Activated gamma-delta T cell treated with Interleukin-2 at 50 U/mL for 16 hours (primary cell): ENCODE measurements at regions not wholly inside any gene's neighbourhood (a gene's known extent, or its start where the extent isn't known, plus 50 kb on each side); places are given as distances from the start of the nearest gene placed in this dataset.

ENCODE experiments used
- DNase-seq: peaks from one replicate; pipeline ENCODE4 v3.0.0-alpha.2; 2020

DNA sequence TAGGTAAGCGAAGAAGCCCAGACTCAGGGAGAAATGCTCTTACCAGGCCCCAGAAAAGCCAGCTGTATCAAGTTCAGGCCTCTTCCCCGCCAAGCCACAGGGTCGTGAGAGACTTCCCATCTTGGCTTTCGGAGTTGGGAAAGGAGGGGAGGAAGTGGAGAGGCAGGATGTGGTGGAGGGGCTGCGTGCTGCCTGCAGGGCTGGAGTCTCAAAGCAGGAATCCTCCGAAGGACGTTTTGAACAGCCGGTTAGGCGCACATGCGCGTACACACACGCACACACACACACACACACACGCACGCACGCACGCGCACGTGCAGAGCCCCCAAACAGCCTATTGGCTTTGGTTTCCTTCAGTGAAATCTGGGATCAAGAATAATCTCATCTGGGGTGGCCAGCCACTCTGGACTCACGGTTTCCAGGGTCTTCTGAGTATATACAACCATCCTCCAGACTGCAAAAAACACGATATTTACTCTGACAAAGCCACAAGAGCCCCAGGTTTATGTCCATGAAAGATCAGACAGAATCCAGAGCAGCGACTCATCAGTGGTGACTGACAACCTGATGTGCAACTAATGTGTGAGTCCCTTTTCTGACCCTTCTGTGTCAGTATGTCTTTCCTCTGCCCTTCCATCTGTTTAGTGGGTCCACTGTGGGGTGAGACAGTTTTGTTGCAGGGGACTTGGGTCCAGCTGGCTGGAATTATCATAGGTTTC is 115.0 kb upstream of the ZNF438 start:
- no peak for DNase-seq

DNA sequence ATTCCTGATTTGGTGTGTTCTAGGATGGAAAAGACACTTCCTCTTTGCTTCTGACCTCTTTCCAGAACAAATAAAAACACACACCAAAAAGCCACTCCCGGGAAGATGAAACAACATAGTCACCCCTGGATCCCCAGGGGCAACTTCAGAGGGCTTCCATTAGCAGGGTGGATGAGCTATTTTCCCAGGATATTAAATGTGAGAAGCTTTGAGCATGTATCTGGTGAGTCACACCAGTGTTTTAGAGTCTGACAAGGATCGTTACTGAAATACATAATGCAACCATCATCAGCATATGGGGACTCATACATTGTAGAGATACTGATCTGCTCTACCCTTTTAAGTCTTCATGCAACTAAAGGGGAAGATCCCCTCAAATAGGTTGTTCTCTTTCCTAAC is 115.5 kb upstream of the ZNF438 start:
- no peak for DNase-seq

DNA sequence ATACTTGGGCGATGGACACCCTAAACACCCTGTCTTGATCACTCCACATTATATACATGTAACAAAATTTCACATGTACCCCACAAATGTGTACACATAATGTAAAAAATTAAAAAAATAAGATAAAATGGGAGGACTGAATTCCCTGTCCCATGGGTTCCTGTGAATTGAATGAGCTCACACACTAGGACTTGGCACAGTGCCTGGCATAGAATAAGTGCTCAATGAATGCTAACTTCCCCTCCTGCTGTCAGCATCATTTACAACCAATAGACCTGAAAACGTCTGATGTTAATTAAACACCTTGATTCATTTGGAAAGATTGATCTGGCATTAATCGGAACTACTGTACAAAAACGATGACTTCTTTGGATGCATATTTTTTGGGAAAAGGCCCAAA is 117.3 kb upstream of the ZNF438 start:
- no peak for DNase-seq

DNA sequence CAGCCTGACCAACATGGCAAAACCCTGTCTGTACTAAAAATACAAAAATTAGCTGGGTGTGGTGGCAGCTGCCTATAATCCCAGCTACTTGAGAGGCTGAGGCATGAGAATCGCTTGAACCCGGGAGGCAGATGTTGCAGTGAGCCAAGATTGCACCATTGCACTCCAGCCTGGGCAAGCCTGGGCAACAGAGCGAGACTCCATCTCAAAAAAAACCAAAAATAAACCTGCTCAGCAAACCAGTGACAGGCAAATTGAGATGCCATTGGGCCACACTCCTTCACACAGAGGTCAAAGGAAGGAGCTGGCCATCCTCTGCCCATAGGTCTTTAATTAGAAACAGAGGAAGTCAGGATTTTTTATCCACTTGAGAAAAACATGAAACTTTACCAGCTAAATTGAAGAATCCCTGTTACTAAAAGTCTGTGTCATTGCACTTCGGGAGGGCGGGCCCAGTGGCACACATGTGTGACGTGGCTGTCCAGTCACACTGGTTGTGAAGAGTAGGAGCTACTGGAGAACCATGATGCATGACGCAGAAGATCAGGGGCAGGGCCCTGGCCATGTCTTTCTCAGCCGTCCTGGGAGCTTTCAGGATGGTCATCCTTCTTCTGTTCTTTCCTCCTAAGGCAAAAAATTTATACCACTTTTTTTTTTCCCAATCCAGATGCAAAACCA is 118.3 kb upstream of the ZNF438 start:
- DNase-seq: no peak

DNA sequence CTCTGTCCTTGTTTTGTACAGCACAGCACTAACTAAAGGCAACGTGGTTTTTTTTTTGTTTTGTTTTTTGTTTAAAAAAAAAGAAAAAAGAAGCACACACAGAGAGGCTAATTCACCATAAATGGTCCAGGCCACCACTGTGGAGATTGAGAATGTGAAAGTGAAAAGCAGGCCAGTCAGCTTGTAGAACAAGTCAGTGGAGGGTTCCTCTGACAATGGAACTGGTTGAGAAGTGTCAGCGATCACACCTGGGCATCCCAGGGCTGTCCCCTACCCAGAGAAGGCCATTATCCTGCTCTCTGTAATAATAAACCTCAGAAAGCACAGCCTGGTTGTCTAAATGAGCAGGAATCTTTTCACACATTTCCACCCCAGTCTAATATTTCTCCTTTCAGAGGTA is 119.6 kb upstream of the ZNF438 start:
- no peak for DNase-seq

GRCh38 chr10:31152421-31153135 is 120.9 kb upstream of the ZNF438 start:
- DNase-seq: no peak

- no peak for DNase-seq
These were observed 121.5 kb upstream of the ZNF438 start for GRCh38 chr10:31153161-31153560.

DNA sequence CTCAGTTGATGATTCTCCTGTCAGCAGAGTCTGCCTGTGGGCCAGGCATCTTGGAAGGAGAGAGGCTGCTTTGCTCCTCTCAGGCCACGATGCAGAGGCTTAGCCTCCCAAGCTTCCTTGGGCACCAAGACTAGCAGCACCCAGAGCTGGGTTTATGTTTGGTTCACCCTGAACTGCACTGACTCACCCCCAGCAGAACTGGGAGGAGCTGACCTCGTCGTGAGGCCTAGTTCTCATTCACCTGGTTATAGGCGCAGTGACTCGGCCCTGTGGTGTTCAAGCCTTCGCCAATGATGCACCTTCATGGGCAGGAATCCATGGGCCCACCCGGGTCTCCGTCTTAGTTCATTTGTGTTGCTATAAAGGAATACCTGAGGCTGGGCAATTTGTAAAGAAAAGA is 122.0 kb upstream of the ZNF438 start:
- DNase-seq: no peak

- no peak for DNase-seq
These were observed 123.3 kb upstream of the ZNF438 start for GRCh38 chr10:31154996-31155395.

- DNase-seq: no peak
These were observed 125.7 kb upstream of the ZNF438 start for GRCh38 chr10:31157123-31158010.

DNA sequence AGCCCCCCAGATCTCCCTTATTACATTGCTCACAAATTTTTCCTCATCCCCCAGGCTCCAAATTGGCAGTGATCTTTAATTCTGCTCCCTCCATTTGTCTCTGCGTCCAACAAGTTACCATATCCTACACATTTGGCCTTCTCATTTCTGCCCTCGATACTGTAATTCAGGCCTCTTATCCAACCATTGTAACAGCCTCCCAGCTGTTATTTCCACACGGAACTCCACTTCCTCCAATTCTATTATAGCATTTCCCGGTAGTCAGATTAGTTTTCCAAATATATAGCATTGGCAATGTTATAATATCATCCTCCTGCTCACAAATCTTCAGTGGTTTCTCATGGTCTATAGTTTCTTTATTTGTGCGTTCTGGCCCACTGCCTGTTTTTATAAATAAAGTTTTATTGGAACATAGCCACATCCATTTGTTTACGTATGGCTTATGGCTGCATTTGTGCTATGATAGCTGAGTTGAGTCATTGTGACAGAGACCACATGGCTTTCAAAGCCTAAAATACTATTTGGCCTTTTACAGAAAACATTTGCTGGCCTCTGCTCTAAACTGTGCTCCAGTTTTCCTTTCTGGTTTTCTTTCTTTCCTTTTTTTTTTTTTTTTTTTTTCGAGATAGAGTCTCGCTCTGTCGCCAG is 126.5 kb upstream of the ZNF438 start:
- no peak for DNase-seq

DNA sequence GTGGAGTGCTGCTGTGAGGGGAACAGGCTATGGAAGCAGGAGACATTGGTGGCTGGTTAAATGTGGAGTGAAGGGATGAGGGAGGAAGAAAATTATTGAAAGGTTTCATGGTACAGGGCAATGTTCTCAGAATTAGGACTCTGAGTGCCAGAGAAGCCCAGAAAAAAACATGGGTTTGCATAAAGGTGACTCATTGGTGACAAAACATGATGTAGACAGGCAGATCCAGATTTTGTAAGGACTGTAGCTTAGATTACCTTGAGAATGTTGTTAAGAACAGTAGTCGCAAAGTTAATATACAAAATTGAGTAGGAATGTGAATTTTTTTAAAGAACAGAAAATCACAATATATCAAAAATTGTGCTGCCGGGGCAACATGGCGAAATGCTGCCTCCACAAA is 134.9 kb upstream of the ZNF438 start:
- DNase-seq: no peak

DNA sequence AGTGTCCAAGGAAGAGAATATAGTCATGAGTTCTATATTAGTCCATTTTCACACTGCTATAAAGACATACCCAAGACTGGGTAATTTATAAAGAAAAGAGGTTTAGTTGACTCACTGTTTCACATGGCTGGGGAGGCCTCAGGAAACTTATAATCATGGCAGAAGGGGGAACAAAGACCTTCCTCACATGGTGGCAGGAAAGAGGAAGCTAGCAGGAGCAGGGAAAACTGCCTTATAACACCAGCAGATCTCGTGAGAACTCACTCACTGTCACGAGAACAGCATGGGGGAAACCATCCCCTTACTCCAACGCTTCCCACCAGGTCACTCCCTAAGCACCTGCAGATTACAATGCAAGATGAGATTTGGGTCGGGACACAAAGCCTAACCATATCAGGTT is 139.0 kb upstream of the ZNF438 start:
- no peak for DNase-seq

DNA sequence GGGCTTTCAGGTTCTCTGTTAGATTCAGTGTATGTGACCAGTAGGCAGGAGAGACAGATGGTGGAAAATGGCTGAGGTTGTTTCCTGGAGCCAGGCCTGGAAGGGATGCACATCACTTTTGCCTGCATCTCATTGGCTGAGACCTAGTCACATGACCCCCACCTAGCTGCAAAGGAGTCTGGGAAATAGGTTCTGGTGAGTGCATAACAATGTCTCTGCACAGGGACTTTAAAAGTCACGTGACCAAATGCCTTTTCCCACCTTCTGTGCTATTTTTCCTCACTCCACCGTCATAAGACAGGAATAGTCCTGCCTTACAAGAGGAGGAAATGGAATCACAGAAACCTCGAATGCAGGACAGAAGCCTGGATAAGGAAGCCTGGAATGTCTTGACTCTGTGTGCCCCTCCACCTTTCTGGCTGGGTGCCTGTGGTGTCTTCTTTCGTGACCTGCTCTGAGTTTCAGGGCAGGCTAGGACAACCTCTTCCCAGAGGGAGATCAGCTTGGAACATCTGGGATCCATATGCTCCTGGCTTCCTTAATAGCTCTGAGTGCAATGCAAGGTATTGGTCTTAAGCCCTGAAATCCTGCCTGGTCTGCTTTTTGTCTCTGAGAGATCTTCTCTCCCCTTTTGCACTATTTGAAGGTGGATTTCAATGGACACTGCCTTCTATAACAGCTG is 139.9 kb upstream of the ZNF438 start:
- DNase-seq: no peak

DNA sequence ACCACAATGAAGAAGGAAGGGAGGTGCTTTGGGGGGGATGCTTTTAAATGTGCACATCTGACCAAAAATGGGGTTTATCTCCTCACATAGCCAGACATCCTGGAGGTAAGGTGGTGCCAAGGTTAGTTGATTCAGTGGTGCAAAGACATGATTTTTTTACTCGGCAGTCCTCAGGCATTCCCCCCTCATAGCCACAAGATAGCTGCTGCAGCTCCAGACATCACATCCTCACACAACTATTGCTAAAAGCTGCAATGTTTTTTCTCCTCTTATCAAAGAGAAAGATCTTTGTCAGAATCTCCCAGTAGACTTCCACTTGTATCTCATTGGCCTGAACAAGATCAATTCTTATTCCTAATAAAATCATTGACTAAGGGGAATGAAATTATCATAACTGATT is 141.3 kb upstream of the ZNF438 start:
- no peak for DNase-seq

- DNase-seq: no peak
These were observed 142.1 kb upstream of the ZNF438 start for GRCh38 chr10:31173752-31174151.

GRCh38 chr10:31179091-31179680 is 139.8 kb upstream of the ZEB1 start:
- no peak for DNase-seq

- no peak for DNase-seq
These were observed 132.6 kb upstream of the ZEB1 start for GRCh38 chr10:31186225-31187000.

DNA sequence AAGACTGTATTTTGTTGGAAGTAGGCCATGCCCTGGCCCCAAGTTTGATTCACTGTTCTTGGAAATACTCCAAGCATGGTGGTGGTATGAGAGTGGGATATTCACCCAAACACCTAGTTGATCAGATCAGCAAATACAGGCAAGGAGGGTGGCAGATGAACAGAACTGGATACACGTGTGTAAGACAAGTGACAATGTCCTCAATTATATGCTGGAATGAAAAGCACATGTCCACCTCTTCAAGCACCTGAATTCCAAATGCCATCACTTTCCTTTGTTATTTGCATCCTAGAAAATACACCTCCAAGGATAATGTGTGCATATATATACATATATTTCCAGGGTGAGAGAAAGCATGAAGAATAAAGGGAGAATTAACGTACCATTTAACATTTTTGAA is 131.8 kb upstream of the ZEB1 start:
- DNase-seq: no peak

- DNase-seq: no peak
These were observed 131.3 kb upstream of the ZEB1 start for GRCh38 chr10:31187607-31188210.
